IMR-90 (cell line): ENCODE measurements at regions not wholly inside any gene's neighbourhood (a gene's known extent, or its start where the extent isn't known, plus 50 kb on each side); places are given as distances from the start of the nearest gene placed in this dataset.

Experiments used
- BHLHE40 ChIP-seq: fragments of 150-350 bp; IDR thresholded peaks from 2 replicates; pipeline ENCODE4 v1.6.1; 2016; ENCODE audit warnings: mild to moderate bottlenecking, low read depth, low read length
- CEBPB ChIP-seq: IDR thresholded peaks from 2 replicates; pipeline ENCODE4 v1.6.1; 2012; ENCODE audit warnings: low read depth, low read length, improper control_type of control experiment
- CTCF ChIP-seq: conservative IDR thresholded peaks from 2 replicates; pipeline ENCODE4 v1.5.1; 2012; ENCODE audit warnings: mild to moderate bottlenecking, low read depth, low read length, improper control_type of control experiment
- MAZ ChIP-seq: IDR thresholded peaks from 2 replicates; pipeline ENCODE4 v1.6.1; 2012; ENCODE audit warnings: low read depth, mild to moderate bottlenecking, low read length, improper control_type of control experiment, moderate library complexity, borderline replicate concordance
- RAD21 ChIP-seq: IDR thresholded peaks from 2 replicates; pipeline ENCODE4 v1.6.1; 2012; ENCODE audit warnings: low read length, improper control_type of control experiment
- SMC3 ChIP-seq: fragments of 150-350 bp; IDR thresholded peaks from 2 replicates; pipeline ENCODE4 v1.6.1; 2016; ENCODE audit warnings: low read depth, mild to moderate bottlenecking, antibody characterized with exemption, low read length, moderate library complexity

- no peak for TF ChIP-seq MAZ
- no peak for TF ChIP-seq CTCF
- no peak for TF ChIP-seq BHLHE40
- TF ChIP-seq RAD21: no peak
- TF ChIP-seq SMC3: no peak
- TF ChIP-seq CEBPB: no peak
Measured at GRCh38 chr18:75818383-75818782, 390.9 kb upstream of the SMIM21 start.
